ENCODE measurements at regions not wholly inside any gene's neighbourhood (a gene's known extent, or its start where the extent isn't known, plus 50 kb on each side); places are given as distances from the start of the nearest gene placed in this dataset.

- TF ChIP-seq SIN3A (IDR thresholded peaks at IDR 0.05; ENCODE audit: borderline replicate concordance, insufficient read depth, low read depth, low read length) (no peak), TCF7L2 (IDR thresholded peaks at IDR 0.05; ENCODE audit: low read depth, low read length) (no peak), REST (IDR thresholded peaks at IDR 0.05; ENCODE audit: insufficient read depth in 1 of 2, low read depth in 2 of 2, low read length in 1 of 2) (no peak)
- BruUV-seq (replicated peaks) = no TSS peak
- no peaks in the 10 kb centered on the region for H3K4me1 ChIP-seq (ENCODE audit: control insufficient read depth, insufficient read depth, low read length)
- POLR2A ChIA-PET = no interaction called here
- intact Hi-C loops (cut with micrococcal nuclease; ENCODE audit: unreplicated experiment) = no loop called here
- CTCF ChIA-PET = no interaction called here
- no peak for DNase-seq (ENCODE audit: low read depth, low spot score)
- H3K4me3 ChIP-seq (ENCODE audit: low read depth in 2 of 2, low read length in 2 of 2) = no peak overlapping the region
- in situ Hi-C loops (cut with HindIII; ENCODE audit: low pct_unique_long_range_greater_than_20kb, low sequenced_read_pairs) = no loop called here
- no peaks in the 10 kb centered on the region for H3K9me3 ChIP-seq (ENCODE audit: control insufficient read depth, insufficient read depth, low read depth, low read length)
- H3K27ac ChIP-seq (ENCODE audit: low read length) = no peak overlapping the region
- 0 out of 2 replicates have a peak, but pooled peaks cover 2% of the 10 kb centered on the region for H3K27me3 ChIP-seq (ENCODE audit: control insufficient read depth, insufficient read depth, low read length)
- ATAC-seq = no peak
- no peaks in the 10 kb centered on the region for H3K36me3 ChIP-seq (ENCODE audit: control insufficient read depth, insufficient read depth, low read length)
These were observed 73.3 kb upstream of the ACKR3 start for GRCh38 chr2:236496340-236496739.

- H3K4me1 ChIP-seq (ENCODE audit: control insufficient read depth, insufficient read depth, low read length) = no peaks in the 10 kb centered on the region
- ChIA-PET POLR2A (no interaction called here), CTCF (no interaction called here)
- H3K27ac ChIP-seq (ENCODE audit: low read length) = no peak overlapping the region
- DNase-seq (ENCODE audit: low read depth, low spot score) (no peak), ATAC-seq (no peak)
- H3K9me3 ChIP-seq (ENCODE audit: control insufficient read depth, insufficient read depth, low read depth, low read length) = no peaks in the 10 kb centered on the region
- no TSS peak for BruUV-seq (replicated peaks)
- intact Hi-C loops (cut with micrococcal nuclease; ENCODE audit: unreplicated experiment) = no loop called here
- H3K27me3 ChIP-seq (ENCODE audit: control insufficient read depth, insufficient read depth, low read length) = 0 out of 2 replicates have a peak, but pooled peaks cover 2% of the 10 kb centered on the region
- H3K36me3 ChIP-seq (ENCODE audit: control insufficient read depth, insufficient read depth, low read length) = no peaks in the 10 kb centered on the region
- no peak overlapping the region for H3K4me3 ChIP-seq (ENCODE audit: low read depth in 2 of 2, low read length in 2 of 2)
- in situ Hi-C loops (cut with HindIII; ENCODE audit: low pct_unique_long_range_greater_than_20kb, low sequenced_read_pairs) = no loop called here
- TF ChIP-seq REST (IDR thresholded peaks at IDR 0.05; ENCODE audit: insufficient read depth in 1 of 2, low read depth in 2 of 2, low read length in 1 of 2) (no peak), POLR2AphosphoS5 (IDR thresholded peaks at IDR 0.05; ENCODE audit: low read depth, low read length) (no peak), SIN3A (IDR thresholded peaks at IDR 0.05; ENCODE audit: borderline replicate concordance, insufficient read depth, low read depth, low read length) (no peak), CTCF (IDR thresholded peaks at IDR 0.05) (no peak), TCF7L2 (IDR thresholded peaks at IDR 0.05; ENCODE audit: low read depth, low read length) (no peak)
These were observed 71.3 kb upstream of the ACKR3 start for GRCh38 chr2:236498369-236498768.
